Endothelial cell of umbilical vein (primary cell): ENCODE measurements at regions not wholly inside any gene's neighbourhood (a gene's known extent, or its start where the extent isn't known, plus 50 kb on each side); places are given as distances from the start of the nearest gene placed in this dataset.

Experiments used
- BruUV-seq: library from RNA; stranded (reverse); fragments of 400-500 nt; replicated peaks from 2 replicates; lab custom pipeline; 2021; lab: Mats Ljungman, UMichigan
- CTCF ChIA-PET: fragments of 300-600, 350-600 bp; sonication (Branson Sonifier 250); formaldehyde crosslinking; loops from one replicate; lab custom pipeline; 2021; ENCODE audit warnings: antibody characterized with exemption, inconsistent platforms; lab: Charles Lee
- POLR2A ChIA-PET: fragments of 300-600, 350-600 bp; sonication (Branson Sonifier 250); formaldehyde crosslinking; loops from one replicate; lab custom pipeline; 2021; ENCODE audit warnings: antibody characterized with exemption, inconsistent platforms; lab: Charles Lee
- DNase-seq: peaks from one replicate; pipeline ENCODE4 v3.0.0-alpha.2; 2011; ENCODE audit warnings: low read depth, low spot score
- FAIRE-seq: peaks from 2 replicates; lab custom pipeline; 2011; peaks lifted over from hg19 to GRCh38; lab: Jason Lieb, UNC
- H2AFZ ChIP-seq: 2 replicates; pipeline ENCODE4 v1.6.0; 2012; ENCODE audit warnings: low read depth, low read length, control low read depth, inconsistent platforms
- H3K27ac ChIP-seq: 2 replicates; pipeline ENCODE4 v1.5.1; 2011; ENCODE audit warnings: low read depth, mild to moderate bottlenecking, control low read depth, low read length, moderate library complexity; ENCODE audit not compliant: insufficient read depth
- H3K27me3 ChIP-seq, 2 experiments: 2 replicates each; pipeline versions ENCODE4 v1.6.0 to v1.6.1; 2011; ENCODE audit warnings: low read length in 2 of 2, mixed read lengths in 1 of 2; ENCODE audit not compliant: control insufficient read depth in 2 of 2, insufficient read depth in 2 of 2
- H3K36me3 ChIP-seq, 2 experiments: 2 replicates in 1 of 2; 3 replicates in 1 of 2; pipeline ENCODE4 v1.5.1; 2011; ENCODE audit warnings: low read length in 2 of 2, mild to moderate bottlenecking in 1 of 2, moderate library complexity in 1 of 2; ENCODE audit not compliant: control insufficient read depth in 2 of 2, insufficient read depth in 2 of 2; ENCODE audit errors: extremely low read depth in 1 of 2
- H3K4me1 ChIP-seq: 3 replicates; pipeline ENCODE4 v1.5.1; 2011; ENCODE audit warnings: mild to moderate bottlenecking, low read length; ENCODE audit not compliant: control insufficient read depth, insufficient read depth; ENCODE audit errors: extremely low read depth
- H3K4me2 ChIP-seq: 2 replicates; pipeline ENCODE4 v1.6.1; 2011; ENCODE audit warnings: low read length, control low read depth, mixed read lengths; ENCODE audit not compliant: insufficient read depth
- H3K4me3 ChIP-seq, 3 experiments: fragments of 200-600 bp in 1 of 3; sonication (generic), shearing (Covaris generic) in 1 of 3; replicated peaks in 1 of 3; 2 replicates each; pipeline ENCODE4 v1.5.1; 2011 to 2016; ENCODE audit warnings: control low read depth in 3 of 3, low read length in 3 of 3, mild to moderate bottlenecking in 2 of 3, inconsistent platforms in 1 of 3, low read depth in 1 of 3, moderate library complexity in 1 of 3; ENCODE audit not compliant: insufficient read depth in 1 of 3
- H3K79me2 ChIP-seq: 2 replicates; pipeline ENCODE4 v1.6.0; 2012; ENCODE audit warnings: low read length, inconsistent platforms; ENCODE audit not compliant: control insufficient read depth, insufficient read depth
- H3K9ac ChIP-seq: replicated peaks from 2 replicates; pipeline ENCODE3; 2011; ENCODE audit warnings: low read length, control low read depth; ENCODE audit not compliant: insufficient read depth; ENCODE audit errors: extremely low read depth
- H3K9me1 ChIP-seq: replicated peaks from 3 replicates; pipeline ENCODE4 v1.6.0; 2011; ENCODE audit warnings: mild to moderate bottlenecking, low read length; ENCODE audit not compliant: control insufficient read depth, insufficient read depth; ENCODE audit errors: extremely low read depth
- H3K9me3 ChIP-seq: replicated peaks from 2 replicates; pipeline ENCODE4 v1.5.1; 2012; ENCODE audit warnings: low read length, inconsistent platforms; ENCODE audit not compliant: control insufficient read depth, insufficient read depth
- H4K20me1 ChIP-seq: replicated peaks from 2 replicates; pipeline ENCODE3; 2011; ENCODE audit warnings: mild to moderate bottlenecking, low read length; ENCODE audit not compliant: control insufficient read depth, insufficient read depth; ENCODE audit errors: extremely low read depth
- EZH2 ChIP-seq: IDR thresholded peaks from 2 replicates; pipeline ENCODE4 v1.6.1; 2012; ENCODE audit warnings: borderline replicate concordance, low read depth, mild to moderate bottlenecking, moderate library complexity, low read length, inconsistent platforms; ENCODE audit not compliant: severe bottlenecking
- FOS ChIP-seq: IDR thresholded peaks from 2 replicates; pipeline ENCODE4 v1.6.1; 2011; ENCODE audit warnings: mild to moderate bottlenecking, low read length, moderate library complexity, borderline replicate concordance; ENCODE audit not compliant: insufficient read depth
- GATA2 ChIP-seq: IDR thresholded peaks from 2 replicates; pipeline ENCODE4 v1.7.0; 2011; ENCODE audit warnings: low read depth, mild to moderate bottlenecking, moderate library complexity, mixed read lengths, low read length; ENCODE audit not compliant: insufficient read length, insufficient read depth
- JUN ChIP-seq: IDR thresholded peaks from 2 replicates; pipeline ENCODE4 v1.6.1; 2011; ENCODE audit warnings: borderline replicate concordance, low read depth; ENCODE audit not compliant: insufficient read length, insufficient read depth
- MAX ChIP-seq: IDR thresholded peaks from 2 replicates; pipeline ENCODE4 v1.6.1; 2011; ENCODE audit not compliant: insufficient read depth, insufficient read length
- MYC ChIP-seq: IDR thresholded peaks from one replicate; pipeline ENCODE4 v1.6.1; 2011; ENCODE audit warnings: mild to moderate bottlenecking, low read depth, low read length
- POLR2A ChIP-seq: IDR thresholded peaks from 2 replicates; pipeline ENCODE4 v1.6.1; 2012; ENCODE audit warnings: low read depth, mild to moderate bottlenecking, control low read depth, low read length
- POLR2AphosphoS5 ChIP-seq: IDR thresholded peaks from 2 replicates; pipeline ENCODE4 v1.6.1; 2012; ENCODE audit warnings: low read depth, mild to moderate bottlenecking, control low read depth, low read length, moderate library complexity; ENCODE audit not compliant: insufficient read depth
- dilution Hi-C: fragments of 300-500 bp; cut with MboI; formaldehyde crosslinking; loops from one replicate; pipeline ENCODE4 v1.15.0; 2019; ENCODE audit warnings: low sequenced_read_pairs; ENCODE audit not compliant: extremely low pct_ligation_motif_present
- intact Hi-C: fragments of 100-400 bp; cut with micrococcal nuclease; formaldehyde crosslinking; loops from one replicate; pipeline ENCODE4 v1.10.0; 2022
- TF ChIP-seq, protein P1 (sequence below), 2 donors: IDR thresholded peaks; 1 replicate in 1 of 2; 2 replicates in 1 of 2; pipeline ENCODE4 v1.5.1; 2011; ENCODE audit warnings: low read length in 2 of 2, mild to moderate bottlenecking in 2 of 2, moderate library complexity in 2 of 2, control low read depth in 1 of 2, inconsistent platforms in 1 of 2, low read depth in 1 of 2; ENCODE audit not compliant: insufficient read depth in 1 of 2; ENCODE audit errors: extremely low read depth in 1 of 2

- POLR2A ChIA-PET, result no interaction called here
- Histone ChIP-seq H3K27ac (no peak overlapping the region), H3K9me1 (no peaks in the 10 kb centered on the region), H3K36me3 (no peaks in the 10 kb centered on the region), H3K4me3 (no peak overlapping the region), H3K9ac (no peak overlapping the region), H3K4me1 (no peaks in the 10 kb centered on the region), H3K79me2 (no peaks in the 10 kb centered on the region), H3K27me3 (no peaks in the 10 kb centered on the region), H2AFZ (no peak overlapping the region), H3K9me3 (no peaks in the 10 kb centered on the region), H3K4me2 (no peak overlapping the region), H4K20me1 (no peaks in the 10 kb centered on the region)
- intact Hi-C loops, result no loop called here
- no peak for DNase-seq
- BruUV-seq, result no TSS peak
- dilution Hi-C loops, result no loop called here
- CTCF ChIA-PET, result no interaction called here
- FAIRE-seq, result no peak
- TF ChIP-seq, protein P1, sequence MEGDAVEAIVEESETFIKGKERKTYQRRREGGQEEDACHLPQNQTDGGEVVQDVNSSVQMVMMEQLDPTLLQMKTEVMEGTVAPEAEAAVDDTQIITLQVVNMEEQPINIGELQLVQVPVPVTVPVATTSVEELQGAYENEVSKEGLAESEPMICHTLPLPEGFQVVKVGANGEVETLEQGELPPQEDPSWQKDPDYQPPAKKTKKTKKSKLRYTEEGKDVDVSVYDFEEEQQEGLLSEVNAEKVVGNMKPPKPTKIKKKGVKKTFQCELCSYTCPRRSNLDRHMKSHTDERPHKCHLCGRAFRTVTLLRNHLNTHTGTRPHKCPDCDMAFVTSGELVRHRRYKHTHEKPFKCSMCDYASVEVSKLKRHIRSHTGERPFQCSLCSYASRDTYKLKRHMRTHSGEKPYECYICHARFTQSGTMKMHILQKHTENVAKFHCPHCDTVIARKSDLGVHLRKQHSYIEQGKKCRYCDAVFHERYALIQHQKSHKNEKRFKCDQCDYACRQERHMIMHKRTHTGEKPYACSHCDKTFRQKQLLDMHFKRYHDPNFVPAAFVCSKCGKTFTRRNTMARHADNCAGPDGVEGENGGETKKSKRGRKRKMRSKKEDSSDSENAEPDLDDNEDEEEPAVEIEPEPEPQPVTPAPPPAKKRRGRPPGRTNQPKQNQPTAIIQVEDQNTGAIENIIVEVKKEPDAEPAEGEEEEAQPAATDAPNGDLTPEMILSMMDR (IDR thresholded peaks at IDR 0.05; ENCODE audit: extremely low read depth in 1 of 2, insufficient read depth in 1 of 2, low read depth in 1 of 2, low read length in 2 of 2), result no peak
- TF ChIP-seq POLR2AphosphoS5, result no peak
- TF ChIP-seq POLR2A, result no peak
- no peak for TF ChIP-seq GATA2
- TF ChIP-seq MAX, result no peak
- no peak for TF ChIP-seq EZH2
- TF ChIP-seq JUN, result no peak
- no peak for TF ChIP-seq MYC
- TF ChIP-seq FOS, result no peak
Observed at GRCh38 chr17:12398441-12399051, 267.1 kb upstream of the MYOCD start.
